Loucy (cell line): ENCODE measurements at regions not wholly inside any gene's neighbourhood (a gene's known extent, or its start where the extent isn't known, plus 50 kb on each side); places are given as distances from the start of the nearest gene placed in this dataset.

Source experiments
- EZH2phosphoT487 ChIP-seq: fragments of 200-600 bp; IDR thresholded peaks from 2 replicates; pipeline ENCODE4 v1.6.1; 2018; ENCODE audit warnings: antibody characterized with exemption, mild to moderate bottlenecking, moderate library complexity, borderline replicate concordance
- TF ChIP-seq, protein P1 (sequence below): fragments of 200-600 bp; sonication (generic); conservative IDR thresholded peaks from 2 replicates; pipeline ENCODE4 v1.5.1; 2014; ENCODE audit warnings: mild to moderate bottlenecking, antibody characterized with exemption, low read length

DNA sequence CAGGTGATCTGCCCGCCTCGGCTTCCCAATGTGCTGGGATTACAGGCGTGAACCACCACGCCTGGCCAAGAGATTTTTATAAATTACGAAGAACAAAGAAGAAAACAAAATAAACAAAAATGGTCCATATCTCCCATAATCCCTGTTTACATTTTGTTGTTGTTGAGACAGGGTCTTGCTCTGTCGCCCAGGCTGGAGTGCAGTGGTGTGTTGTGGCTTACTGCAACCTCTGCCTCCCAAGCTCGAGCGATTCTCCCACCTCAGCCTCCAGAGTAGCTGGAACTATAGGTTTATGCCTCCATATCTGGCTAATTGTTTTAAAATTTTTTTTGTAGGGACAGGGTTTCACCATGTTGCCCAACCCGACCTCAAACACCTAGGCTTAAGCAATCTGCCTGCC lies 156.1 kb downstream of the ZNF664 start:
- TF ChIP-seq, protein P1, sequence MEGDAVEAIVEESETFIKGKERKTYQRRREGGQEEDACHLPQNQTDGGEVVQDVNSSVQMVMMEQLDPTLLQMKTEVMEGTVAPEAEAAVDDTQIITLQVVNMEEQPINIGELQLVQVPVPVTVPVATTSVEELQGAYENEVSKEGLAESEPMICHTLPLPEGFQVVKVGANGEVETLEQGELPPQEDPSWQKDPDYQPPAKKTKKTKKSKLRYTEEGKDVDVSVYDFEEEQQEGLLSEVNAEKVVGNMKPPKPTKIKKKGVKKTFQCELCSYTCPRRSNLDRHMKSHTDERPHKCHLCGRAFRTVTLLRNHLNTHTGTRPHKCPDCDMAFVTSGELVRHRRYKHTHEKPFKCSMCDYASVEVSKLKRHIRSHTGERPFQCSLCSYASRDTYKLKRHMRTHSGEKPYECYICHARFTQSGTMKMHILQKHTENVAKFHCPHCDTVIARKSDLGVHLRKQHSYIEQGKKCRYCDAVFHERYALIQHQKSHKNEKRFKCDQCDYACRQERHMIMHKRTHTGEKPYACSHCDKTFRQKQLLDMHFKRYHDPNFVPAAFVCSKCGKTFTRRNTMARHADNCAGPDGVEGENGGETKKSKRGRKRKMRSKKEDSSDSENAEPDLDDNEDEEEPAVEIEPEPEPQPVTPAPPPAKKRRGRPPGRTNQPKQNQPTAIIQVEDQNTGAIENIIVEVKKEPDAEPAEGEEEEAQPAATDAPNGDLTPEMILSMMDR, result no peak
- TF ChIP-seq EZH2phosphoT487, result no peak
